Hematopoietic multipotent progenitor cell treated with erythropoietin and hydrocortisone succinate and interleukin-3 and kit ligand, for 6 days (in vitro differentiated cells): ENCODE measurements at regions not wholly inside any gene's neighbourhood (a gene's known extent, or its start where the extent isn't known, plus 50 kb on each side); places are given as distances from the start of the nearest gene placed in this dataset.
"Not testable (repeated sequence)": the region's sequence is repeated elsewhere in the genome, so short reads cannot be mapped to it uniquely, and the experiment has no call there.

Experiments used
- DNase-seq: peaks from one replicate; pipeline ENCODE4 v3.0.0-alpha.2; 2015

DNA sequence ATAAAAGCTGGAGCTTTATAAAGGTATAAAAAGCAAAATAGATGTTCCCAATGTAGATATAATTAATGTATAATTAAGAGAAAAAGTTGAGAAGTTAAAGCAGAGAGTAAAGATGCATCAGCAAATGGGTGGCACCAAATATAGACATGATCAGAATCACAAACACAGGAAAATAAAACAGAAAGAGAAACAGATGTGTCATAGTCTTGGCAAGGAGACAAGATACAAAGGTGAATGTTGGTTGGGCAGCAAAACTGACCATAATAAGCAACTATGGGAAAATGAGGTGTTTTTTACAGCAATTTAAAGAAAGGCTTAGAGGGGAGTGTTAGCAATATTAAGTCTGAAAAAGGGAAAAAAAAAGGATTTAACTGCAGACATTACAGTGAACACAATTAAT lies 135.4 kb upstream of the CLEC14A start:
- no peak for DNase-seq

DNA sequence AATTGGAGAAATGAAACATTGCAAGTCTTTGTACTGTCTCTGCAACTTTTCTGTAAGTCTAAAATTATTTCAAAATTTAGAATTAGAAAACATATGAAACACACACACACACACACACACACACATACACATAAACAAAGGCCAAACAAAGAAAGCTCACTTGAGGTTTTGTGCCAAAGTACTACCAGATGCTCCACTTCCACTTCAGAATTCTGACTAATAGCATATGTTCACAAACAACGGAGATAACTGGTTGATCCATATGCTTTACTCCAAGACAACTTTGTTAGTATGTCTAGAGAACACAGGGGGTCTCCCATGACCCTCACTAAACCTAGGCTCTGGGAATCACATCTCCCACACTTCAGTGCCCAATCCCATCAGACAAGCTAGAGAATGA lies 133.8 kb upstream of the CLEC14A start:
- no peak for DNase-seq

DNA sequence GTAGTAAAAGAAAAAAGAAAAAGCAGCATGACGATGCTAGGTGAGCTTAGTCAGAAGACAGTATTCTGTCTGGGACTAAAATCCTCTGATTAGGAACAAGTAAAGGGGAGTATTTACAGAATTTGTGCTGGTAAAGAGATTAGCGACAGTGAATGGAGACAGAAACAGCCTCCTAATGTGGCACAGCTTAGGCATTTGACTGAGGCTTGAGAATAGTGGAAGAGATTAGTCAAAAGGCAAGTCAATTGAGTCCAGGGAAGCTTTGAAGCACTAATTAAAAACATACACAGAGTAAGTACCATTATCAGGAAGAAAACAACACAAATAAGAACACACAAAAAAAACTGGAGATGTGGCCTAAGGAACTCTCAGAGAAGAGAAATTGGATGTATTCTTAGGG lies 131.9 kb upstream of the CLEC14A start:
- DNase-seq: no peak

DNA sequence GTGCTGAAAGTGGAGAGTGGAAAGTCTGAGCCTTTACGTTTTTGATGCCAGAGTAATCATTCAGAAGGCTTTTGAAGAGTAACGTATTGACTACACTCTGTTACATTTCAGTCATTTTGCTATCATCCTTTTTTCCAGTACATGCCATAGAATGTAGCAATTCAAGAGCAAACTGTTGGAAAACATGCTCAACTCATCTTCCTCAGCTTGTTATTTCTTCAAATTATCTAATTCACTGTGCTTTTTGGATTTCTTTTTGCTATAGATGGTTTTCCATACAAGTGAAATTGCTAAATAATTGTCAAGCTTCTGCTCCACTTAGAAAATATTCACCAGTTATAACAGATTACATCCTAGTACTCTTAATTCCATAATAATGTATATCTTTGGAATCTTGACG lies 129.9 kb upstream of the CLEC14A start:
- no peak for DNase-seq

DNA sequence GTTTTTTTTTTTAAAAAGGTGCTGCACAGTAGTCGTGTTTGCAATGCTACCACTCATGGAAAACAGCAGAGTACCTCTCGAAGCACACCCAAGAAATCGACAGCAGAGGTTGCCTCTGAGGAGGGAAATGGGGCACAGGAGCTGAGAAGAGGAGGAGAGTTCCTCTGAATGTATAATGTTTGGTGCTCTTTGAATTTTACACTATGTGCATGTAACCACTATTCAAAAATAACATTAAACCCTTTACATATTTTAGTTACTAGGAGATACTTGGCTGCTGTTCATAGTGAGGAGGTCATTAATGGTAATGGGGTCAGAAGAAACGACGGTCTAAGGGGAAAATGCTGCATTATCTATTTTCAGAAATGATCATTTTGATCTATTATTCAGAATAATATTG lies 129.4 kb upstream of the CLEC14A start:
- DNase-seq: no peak

DNA sequence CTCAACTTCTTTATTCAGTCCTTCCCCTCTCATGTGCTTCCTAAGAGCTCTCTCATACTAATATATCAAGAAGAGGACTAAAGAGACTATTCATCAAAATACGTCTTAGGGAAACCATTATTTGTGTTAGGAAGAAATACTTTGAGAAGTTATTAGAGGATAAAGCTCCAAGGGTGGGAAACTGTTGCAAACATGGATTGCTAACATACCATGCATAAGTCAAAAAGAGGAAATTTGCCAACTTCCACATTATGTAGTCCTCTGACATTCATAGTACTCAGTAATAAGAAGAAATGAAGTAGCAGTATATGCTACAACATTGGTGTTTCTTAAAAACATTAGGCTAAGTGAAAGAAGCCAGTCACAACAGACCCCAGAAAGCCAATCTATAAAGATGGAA lies 128.8 kb upstream of the CLEC14A start:
- DNase-seq: no peak

DNA sequence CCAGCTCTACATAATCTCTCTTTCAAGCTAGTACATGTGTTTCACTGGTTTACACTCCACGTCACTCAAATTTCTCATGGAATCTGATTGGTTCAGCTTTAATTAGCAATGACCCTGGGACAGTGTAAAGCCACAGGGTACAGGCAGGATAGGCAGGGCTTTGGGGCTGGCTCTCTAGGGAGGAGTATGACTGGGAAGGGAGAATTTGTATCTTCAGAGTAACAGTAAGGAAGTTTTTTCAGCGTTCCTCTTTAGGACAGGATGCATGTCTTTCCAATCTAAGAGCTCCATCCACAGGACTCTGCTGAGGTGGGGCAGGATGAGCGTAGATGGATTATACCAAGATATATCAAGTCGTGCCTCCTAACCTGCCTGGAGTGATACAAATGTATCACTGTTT lies 112.0 kb upstream of the CLEC14A start:
- DNase-seq: no peak

DNA sequence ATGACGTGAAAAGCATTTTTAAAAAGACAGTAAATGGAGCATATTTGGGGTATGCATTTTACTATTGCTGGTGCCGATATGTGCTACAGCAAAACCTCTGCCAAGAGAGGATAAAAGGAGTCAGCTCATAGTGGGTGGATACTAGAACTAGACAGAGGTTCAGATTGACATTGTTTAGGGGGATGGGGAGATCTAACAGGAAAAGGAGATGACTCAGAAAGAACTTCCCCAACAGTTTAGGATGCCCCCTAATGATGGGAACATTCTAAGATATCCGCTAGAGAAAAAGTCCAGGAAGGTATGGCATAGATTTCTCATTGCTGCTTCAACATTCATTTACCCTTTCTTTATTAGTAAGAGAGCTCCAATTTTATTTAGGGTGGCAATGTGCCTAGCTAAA lies 110.5 kb upstream of the CLEC14A start:
- DNase-seq: no peak

DNA sequence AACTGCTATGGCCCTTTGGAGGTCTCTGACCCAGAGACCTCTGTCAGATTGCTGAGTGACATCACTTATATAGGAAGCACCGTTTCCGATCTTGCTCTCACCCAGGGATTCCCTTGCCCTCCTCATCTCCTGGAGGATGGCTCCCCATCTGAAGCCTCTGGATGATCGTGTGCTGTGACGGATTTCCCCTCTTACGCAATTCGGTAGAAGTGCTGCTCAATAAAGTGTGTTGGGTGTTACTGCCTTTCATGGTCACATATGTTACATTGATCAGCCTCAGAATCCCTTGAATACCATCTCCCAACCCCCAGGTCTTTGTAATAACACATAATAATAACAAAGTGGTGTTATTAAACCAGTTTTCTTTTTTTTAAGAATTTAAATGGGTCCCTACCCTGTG lies 107.3 kb upstream of the CLEC14A start:
- no peak for DNase-seq

DNA sequence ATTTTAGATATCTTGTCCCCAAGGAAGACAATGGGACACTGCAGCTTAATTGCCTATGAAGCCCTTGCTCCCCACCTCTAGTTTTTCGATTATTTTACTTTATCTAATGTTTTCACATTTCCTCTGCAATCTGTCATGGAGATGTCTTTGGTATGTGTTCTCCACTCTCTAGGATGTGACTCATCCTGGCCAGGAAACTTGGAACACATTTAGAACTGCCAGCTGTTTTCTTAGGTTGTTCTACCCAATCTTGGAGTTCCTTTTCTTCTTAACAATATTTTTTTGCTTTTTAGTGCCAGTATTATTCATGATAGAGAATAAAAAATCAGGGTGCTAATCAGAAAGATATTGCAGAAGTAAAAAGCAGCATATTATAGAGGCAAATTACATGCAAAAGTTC lies 101.7 kb upstream of the CLEC14A start:
- DNase-seq: no peak

DNA sequence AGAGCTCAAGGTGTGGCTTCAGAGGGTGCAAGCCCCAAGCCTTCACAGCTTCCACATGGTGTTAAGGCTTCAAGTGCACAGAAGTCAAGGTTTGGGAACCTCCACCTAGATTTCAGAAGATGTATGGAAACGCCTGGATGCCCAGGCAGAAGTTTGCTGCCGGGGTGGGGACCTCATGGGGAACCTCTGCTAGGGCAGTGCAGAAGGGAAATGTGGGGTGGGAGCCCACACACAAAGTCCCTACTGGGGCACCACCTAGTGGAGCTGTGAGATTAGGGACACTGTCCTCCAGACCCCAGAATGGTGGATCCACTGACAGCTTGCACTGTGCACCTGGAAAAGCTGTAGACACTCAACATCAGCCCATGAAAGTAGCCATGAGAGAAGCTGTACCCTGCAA lies 99.6 kb upstream of the CLEC14A start:
- DNase-seq: not testable (repeated sequence)

DNA sequence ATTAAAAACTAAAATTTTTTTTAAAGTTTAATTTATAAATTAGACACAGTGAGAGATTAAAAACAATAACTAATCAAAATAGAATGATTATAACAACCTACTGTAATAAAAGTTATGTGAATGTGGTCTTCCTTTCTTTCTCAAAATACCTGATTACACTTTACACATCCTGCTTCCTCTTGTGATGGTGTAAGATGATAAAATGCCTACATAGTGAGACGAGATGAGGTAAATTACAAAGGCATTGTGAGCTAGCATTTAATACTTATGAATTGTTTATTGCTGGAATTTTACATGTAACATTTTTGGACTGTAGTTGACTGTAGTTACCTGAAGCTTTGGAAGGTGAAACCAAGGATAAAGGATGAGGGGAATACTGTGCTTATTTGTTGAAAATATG lies 94.2 kb upstream of the CLEC14A start:
- no peak for DNase-seq

DNA sequence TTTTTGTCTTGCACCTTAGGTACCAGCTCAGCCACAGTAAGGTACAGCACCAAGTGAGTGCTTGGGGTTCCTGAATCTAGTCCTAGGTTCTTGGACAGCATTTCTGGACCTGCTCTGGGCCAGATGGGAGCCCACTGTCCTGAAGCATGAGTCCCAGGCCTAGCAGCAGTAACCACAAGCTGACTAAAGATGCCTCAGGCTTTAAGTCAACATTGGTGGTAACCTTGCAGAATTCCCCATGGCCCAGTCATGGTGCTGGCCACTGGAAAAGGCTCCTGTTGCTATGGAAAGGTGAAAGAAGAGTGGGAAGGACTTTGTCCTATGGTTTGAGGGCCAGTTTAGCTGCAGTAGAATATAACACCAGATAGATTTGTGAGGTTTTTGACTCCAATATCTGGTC lies 86.9 kb upstream of the CLEC14A start:
- no peak for DNase-seq

DNA sequence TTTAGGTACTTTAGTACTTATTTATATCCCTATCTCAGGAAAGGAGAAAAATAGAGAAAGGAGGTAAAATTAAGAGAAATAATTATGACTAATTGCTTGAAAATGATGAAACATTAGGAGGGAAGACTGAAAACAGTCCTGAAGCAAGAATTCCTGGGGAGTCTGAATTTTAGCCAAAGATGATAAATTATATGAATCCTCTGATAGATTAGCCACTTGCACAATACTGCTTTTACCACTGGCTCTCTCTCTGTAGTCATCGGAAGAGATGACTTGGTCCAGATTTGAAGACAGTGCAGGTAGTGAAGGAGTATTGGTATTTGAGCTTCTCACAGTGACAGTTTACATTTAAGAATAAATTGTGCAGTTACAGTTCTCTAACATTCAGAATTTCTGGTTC lies 83.8 kb upstream of the CLEC14A start:
- no peak for DNase-seq

DNA sequence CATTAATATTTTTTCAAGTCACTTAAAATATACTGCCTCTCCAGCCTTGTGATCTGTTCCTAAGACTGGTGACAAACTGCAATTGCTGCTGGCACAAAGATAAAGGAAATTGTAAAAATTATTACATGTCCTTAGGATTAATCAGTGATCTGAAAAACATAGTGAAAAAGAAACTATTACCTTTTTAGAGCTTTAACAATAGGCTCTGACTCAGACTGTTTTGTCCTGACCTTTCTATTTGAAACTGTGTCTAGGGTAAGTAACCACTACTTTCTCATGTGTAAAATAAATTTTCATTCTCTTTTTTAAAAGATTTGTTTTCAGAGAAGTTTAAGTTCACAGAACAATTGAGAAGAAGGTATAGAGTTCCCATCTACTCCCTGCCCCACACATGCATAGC lies 80.4 kb upstream of the CLEC14A start:
- DNase-seq: no peak

DNA sequence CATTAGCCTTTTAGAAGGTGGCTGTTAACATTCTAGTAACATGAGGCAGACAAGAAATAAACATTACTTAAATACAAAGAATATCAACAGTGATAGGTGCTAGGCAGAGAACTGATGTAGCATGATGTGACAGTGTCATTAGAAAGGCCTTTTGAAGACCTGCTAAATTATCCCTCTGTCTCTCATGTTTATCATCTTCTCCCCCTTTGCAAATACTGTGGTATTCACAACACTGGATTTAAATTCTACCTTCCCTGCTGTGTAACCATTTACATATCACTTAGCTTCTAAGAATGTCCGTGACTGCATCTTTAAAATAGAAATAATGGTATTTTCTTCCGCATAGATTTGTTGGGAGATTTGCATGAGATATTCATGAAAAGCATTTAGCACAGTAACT lies 74.4 kb upstream of the CLEC14A start:
- no peak for DNase-seq

DNA sequence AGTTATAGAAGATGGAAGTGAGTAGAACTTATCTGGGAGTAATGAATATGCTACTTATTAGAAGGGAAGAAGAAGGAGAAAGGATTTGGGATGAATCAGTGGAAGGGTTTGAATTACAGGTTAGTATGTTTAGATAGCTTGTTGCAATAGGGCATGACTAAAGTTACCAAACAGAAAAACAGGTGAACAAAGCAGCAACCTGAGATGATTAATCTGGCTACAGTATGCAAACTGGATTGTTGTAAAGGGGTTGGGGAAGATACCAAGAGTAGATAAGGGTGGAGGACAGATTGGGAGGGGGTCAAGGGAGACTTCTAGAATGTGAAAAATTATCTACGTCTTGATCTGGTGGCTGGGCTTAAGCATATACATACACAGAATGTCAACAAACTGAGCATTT lies 73.4 kb upstream of the CLEC14A start:
- no peak for DNase-seq

DNA sequence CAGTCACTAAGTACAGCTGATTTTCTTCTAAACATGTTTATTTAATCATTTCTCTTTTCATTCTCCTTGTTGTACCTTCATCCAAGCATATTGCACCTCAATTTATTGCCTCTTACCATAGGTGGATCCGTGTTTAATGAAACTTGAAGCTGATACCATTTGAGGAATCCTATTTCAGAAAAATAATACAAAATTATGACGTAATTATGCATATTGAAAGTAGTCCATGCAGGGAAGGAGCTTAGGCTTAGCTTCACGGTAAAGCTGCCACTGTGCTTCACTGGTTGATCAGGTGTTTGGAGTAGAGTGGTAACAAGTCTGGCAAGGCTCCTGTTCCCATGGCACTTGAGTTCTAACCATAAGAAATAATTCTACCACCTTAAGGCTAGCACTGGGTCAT lies 61.0 kb upstream of the CLEC14A start:
- no peak for DNase-seq

DNA sequence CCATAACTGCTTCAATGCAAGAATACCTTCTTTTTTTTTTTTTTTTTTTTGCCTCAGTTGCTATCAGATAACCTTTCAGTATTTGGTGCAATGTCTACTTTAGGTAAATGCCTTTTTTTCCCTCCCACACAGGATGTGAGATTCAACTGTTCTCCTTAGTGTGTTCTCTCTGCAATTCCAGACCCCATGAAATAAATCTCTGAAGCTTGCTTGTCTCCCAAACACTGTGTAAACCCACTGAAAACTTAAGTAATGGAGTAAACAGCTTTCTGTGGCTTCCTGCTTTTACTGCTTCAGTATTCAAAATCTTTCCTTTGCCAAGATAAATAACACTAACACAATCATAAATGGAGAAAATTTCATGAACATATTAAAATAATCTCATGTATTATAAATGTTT lies 55.8 kb upstream of the CLEC14A start:
- no peak for DNase-seq

DNA sequence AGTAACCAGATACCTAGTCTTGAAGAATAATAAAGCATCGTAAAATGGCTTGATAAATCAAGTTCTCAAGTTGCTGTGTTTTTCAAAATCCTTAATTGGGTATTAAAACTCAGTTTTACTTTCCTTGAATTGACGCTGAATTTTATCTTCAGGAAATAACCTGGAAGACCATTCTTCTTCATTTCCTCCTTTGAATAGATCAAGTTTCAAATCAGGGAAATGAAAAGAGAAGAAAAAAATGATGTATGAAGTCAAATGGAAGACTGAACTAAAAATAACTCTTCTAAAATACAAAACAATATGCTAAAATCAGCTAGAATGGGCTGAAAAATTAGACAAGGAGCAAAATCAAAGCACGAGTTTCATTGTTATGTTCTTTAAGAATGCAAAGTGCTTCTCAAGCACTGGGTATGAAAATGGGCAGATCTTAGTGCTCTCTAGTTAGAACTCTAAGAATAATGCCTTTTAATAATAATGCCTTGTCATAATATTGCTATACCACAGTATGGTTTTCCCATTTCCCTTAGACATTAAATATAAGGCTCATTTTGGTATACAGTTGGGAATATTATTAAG lies 54.6 kb upstream of the CLEC14A start:
- no peak for DNase-seq

DNA sequence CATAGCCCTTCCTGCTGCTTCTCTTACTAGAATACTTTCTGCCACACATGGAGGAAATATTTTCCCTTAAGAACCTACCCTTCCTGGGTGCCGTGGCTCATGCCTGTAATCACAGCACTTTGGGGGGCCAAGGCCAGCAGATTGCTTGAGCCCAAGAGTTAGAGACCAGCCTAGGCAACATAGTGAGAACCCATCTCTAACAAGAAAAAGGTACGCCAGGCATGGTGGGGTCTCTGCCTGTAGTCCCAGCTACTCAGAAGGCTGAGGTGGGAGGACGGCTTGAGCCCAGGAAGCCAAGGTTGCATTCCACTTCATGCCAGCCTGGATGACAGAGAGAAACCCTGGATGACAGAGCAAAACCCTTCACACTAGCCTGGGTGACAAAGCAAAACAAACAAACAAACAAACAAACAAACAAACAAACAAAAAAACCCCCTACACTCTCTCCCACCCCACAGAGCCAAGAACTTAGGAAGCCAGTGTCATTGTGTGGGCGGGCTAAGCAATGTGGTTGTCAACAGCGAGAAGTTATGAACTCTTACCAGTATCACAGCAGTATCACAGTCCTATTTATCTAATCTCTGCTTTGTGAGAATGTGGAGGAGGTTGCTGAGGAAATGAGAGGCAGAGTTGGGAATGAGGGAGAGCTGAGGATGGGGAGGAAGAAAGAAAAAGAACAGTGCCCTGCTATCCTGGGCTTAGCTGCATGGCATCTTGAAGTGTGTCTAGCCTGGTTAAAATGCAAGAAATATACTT lies 53.8 kb upstream of the CLEC14A start:
- DNase-seq: no peak
